Erythroblast (primary cell): ENCODE measurements at regions not wholly inside any gene's neighbourhood (a gene's known extent, or its start where the extent isn't known, plus 50 kb on each side); places are given as distances from the start of the nearest gene placed in this dataset.

ENCODE experiments used
- GATA1 ChIP-seq: IDR thresholded peaks from 2 replicates; pipeline ENCODE4 v1.6.1; 2011; ENCODE audit warnings: low read depth, mild to moderate bottlenecking, control low read depth, low read length, moderate library complexity
- POLR2A ChIP-seq: IDR thresholded peaks from 2 replicates; pipeline ENCODE4 v1.6.1; 2011; ENCODE audit warnings: mild to moderate bottlenecking, low read length

DNA sequence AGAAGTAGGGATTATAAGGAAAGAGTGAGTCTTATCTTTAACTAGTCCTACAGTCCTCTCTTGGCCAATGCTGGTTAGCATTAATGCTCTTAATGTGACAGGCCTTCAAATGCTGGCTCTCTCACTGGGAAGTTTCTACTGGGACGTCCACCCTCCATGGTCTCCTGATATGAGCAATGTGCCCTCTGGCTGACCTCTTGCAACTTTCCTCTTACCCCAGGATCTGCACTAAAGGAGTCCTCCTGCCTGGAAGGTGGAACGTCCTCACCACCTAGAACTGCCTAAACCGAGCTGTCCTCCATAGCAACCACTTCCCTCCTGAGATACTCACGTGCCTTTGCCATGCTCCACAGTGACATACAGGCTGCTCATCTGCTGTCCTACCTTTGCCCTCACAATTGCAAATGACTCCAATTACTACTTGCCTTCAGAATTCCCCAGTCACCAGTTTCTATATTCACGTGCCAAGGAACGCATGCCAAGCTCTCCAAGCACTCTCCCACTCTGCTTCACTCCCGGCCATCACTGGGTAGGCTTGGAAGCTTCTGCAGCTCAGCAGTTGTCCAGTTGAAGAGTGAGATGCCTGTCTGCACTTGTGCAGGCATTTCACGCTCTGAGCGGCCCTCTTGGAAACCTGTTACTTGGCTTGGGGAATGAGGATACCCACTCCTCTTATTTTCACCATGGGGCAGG lies 404.7 kb downstream of the RRAGC start:
- no peak for TF ChIP-seq POLR2A
- no peak for TF ChIP-seq GATA1
